HCT116 (cell line): ENCODE measurements at regions not wholly inside any gene's neighbourhood (a gene's known extent, or its start where the extent isn't known, plus 50 kb on each side); places are given as distances from the start of the nearest gene placed in this dataset.

Source experiments
- ATAC-seq: fragments of 200-7000 bp; cut with Tn5 transposase; 2 replicates; pipeline ENCODE4 v1.9.1; 2020; ENCODE audit warnings: mild to moderate bottlenecking, moderate library complexity
- BruUV-seq: library from RNA; stranded (reverse); fragments of 400-500 nt; replicated peaks from 2 replicates; lab custom pipeline; 2021; lab: Mats Ljungman, UMichigan
- CTCF ChIA-PET: fragments of 300-600 bp; sonication (Branson Sonifier 250); formaldehyde crosslinking; loops from one replicate; lab custom pipeline; 2021; ENCODE audit warnings: antibody characterized with exemption; lab: Charles Lee
- POLR2A ChIA-PET: fragments of 300-600, 350-600 bp; sonication (Branson Sonifier 250); formaldehyde crosslinking; loops from one replicate; lab custom pipeline; 2021; ENCODE audit warnings: antibody characterized with exemption; lab: Charles Lee
- RAD21 ChIA-PET, 2 experiments: fragments of 300-600 bp; sonication (Branson Sonifier 250); formaldehyde crosslinking; loops; one replicate each; lab custom pipeline; 2023; ENCODE audit warnings: low total read pairs in 2 of 2; ENCODE audit not compliant: uncharacterized antibody in 2 of 2, unreplicated experiment in 2 of 2, low non-redundant PET in 1 of 2; lab: Charles Lee
- DNase-seq: peaks from one replicate; pipeline ENCODE4 v3.0.0-alpha.2; 2010; ENCODE audit warnings: low read depth, low spot score
- H2AFZ ChIP-seq: fragments of 200-600 bp; shearing (Covaris generic), sonication (generic); 2 replicates; pipeline ENCODE4 v1.6.1; 2017; ENCODE audit warnings: low read depth, mixed run types, mixed read lengths, antibody characterized with exemption, low read length; ENCODE audit not compliant: poor library complexity, severe bottlenecking
- H3K27ac ChIP-seq: 2 replicates; pipeline ENCODE4 v1.5.1; 2012; ENCODE audit warnings: low read depth, low read length
- H3K27me3 ChIP-seq: fragments of 200-600 bp; sonication (generic); 2 replicates; pipeline ENCODE4 v1.6.1; 2016; ENCODE audit warnings: mixed run types, low read length, mixed read lengths; ENCODE audit not compliant: insufficient read depth
- H3K36me3 ChIP-seq, 2 experiments: fragments of 200-500 bp in 1 of 2; fragments of 200-600 bp in 1 of 2; sonication (Bioruptor generic) in 1 of 2; sonication (generic) in 1 of 2; 2 replicates each; pipeline versions ENCODE4 v1.5.1 to v1.6.1; 2014 to 2016; ENCODE audit warnings: low read length in 2 of 2, inconsistent platforms in 1 of 2, mixed read lengths in 1 of 2, mixed run types in 1 of 2; ENCODE audit not compliant: insufficient read depth in 2 of 2, control insufficient read depth in 1 of 2
- H3K4me1 ChIP-seq, 2 experiments: fragments of 200-600 bp in 1 of 2; sonication (generic) in 1 of 2; 2 replicates each; pipeline versions ENCODE4 v1.5.1 to v1.6.1; 2012 to 2017; ENCODE audit warnings: low read length in 2 of 2, inconsistent platforms in 1 of 2, mild to moderate bottlenecking in 1 of 2, mixed read lengths in 1 of 2, mixed run types in 1 of 2, moderate library complexity in 1 of 2; ENCODE audit not compliant: insufficient read depth in 2 of 2, control insufficient read depth in 1 of 2
- H3K4me2 ChIP-seq: fragments of 200-600 bp; sonication (generic); 2 replicates; pipeline ENCODE4 v1.6.1; 2017; ENCODE audit warnings: mixed run types, low read length, mixed read lengths
- H3K4me3 ChIP-seq, 2 experiments: fragments of 200-600 bp in 1 of 2; sonication (generic) in 1 of 2; replicated peaks in 1 of 2; 2 replicates each; pipeline ENCODE4 v1.5.1; 2011 to 2016; ENCODE audit warnings: low read length in 2 of 2, control low read depth in 1 of 2, low read depth in 1 of 2, mild to moderate bottlenecking in 1 of 2, mixed read lengths in 1 of 2, mixed run types in 1 of 2
- H3K79me2 ChIP-seq: fragments of 200-600 bp; sonication (generic); 2 replicates; pipeline ENCODE4 v1.6.1; 2017; ENCODE audit warnings: mild to moderate bottlenecking, mixed run types, low read length, moderate library complexity, mixed read lengths; ENCODE audit not compliant: insufficient read depth
- H3K9ac ChIP-seq: fragments of 200-600 bp; sonication (generic); 2 replicates; pipeline ENCODE4 v1.6.1; 2016; ENCODE audit warnings: low read length, mixed read lengths
- H3K9me2 ChIP-seq: fragments of 200-600 bp; sonication (generic), shearing (Covaris generic); 2 replicates; pipeline ENCODE4 v1.6.1; 2017; ENCODE audit warnings: mixed run types, mild to moderate bottlenecking, moderate library complexity; ENCODE audit not compliant: insufficient read depth
- H3K9me3 ChIP-seq, 2 experiments: fragments of 200-500 bp in 1 of 2; fragments of 200-600 bp in 1 of 2; sonication (Bioruptor generic) in 1 of 2; sonication (generic) in 1 of 2; 2 replicates each; pipeline ENCODE4 v1.6.1; 2014 to 2017; ENCODE audit warnings: low read length in 2 of 2, mixed read lengths in 2 of 2, inconsistent platforms in 1 of 2, low read depth in 1 of 2, mild to moderate bottlenecking in 1 of 2, mixed run types in 1 of 2, moderate library complexity in 1 of 2; ENCODE audit not compliant: control insufficient read depth in 1 of 2, insufficient read depth in 1 of 2
- H4K20me1 ChIP-seq: fragments of 200-600 bp; sonication (generic), shearing (Covaris generic); 2 replicates; pipeline ENCODE4 v1.6.1; 2017; ENCODE audit warnings: mixed run types, mild to moderate bottlenecking, moderate library complexity; ENCODE audit not compliant: insufficient read depth
- CEBPB ChIP-seq: IDR thresholded peaks from 2 replicates; pipeline ENCODE4 v1.6.1; 2012; ENCODE audit warnings: low read depth
- EGR1 ChIP-seq: IDR thresholded peaks from 2 replicates; pipeline ENCODE4 v1.6.1; 2012; ENCODE audit warnings: low read depth
- JUND ChIP-seq: IDR thresholded peaks from 2 replicates; pipeline ENCODE4 v1.6.1; 2012
- POLR2AphosphoS5 ChIP-seq: IDR thresholded peaks from 2 replicates; pipeline ENCODE4 v1.6.1; 2011; ENCODE audit warnings: mild to moderate bottlenecking, low read depth, low read length, moderate library complexity
- SIN3A ChIP-seq: IDR thresholded peaks from 2 replicates; pipeline ENCODE4 v1.6.1; 2012; ENCODE audit warnings: low read depth
- SP1 ChIP-seq: IDR thresholded peaks from 2 replicates; pipeline ENCODE4 v1.6.1; 2012; ENCODE audit warnings: low read depth
- TCF7L2 ChIP-seq: IDR thresholded peaks from 2 replicates; pipeline ENCODE4 v1.7.0; 2011; ENCODE audit warnings: borderline replicate concordance, inconsistent platforms; ENCODE audit not compliant: insufficient read depth, insufficient read length; ENCODE audit errors: extremely low read depth
- intact Hi-C: fragments of 100-400 bp; cut with micrococcal nuclease; formaldehyde crosslinking; loops from 2 replicates; pipeline ENCODE4 v1.10.0; 2022

- POLR2A ChIA-PET = no interaction called here
- intact Hi-C loops = no loop called here
Measured at GRCh38 chrX:8864161-8864560, 63.0 kb upstream of the FAM9A start.

GRCh38 chrX:8861908-8862307 lies 60.7 kb upstream of the FAM9A start:
- H3K36me3 ChIP-seq = no peaks in the 10 kb centered on the region

More at GRCh38 chrX:8864161-8864560, 63.0 kb upstream of the FAM9A start:
- H3K9me2 ChIP-seq = no peaks in the 10 kb centered on the region
- H3K79me2 ChIP-seq = no peaks in the 10 kb centered on the region
- ChIA-PET RAD21 (no interaction called here), CTCF (no interaction called here)
- no peak for ATAC-seq
- DNase-seq = no peak
- no peaks in the 10 kb centered on the region for H3K36me3 ChIP-seq
- H3K4me3 ChIP-seq = no peak overlapping the region
- no peak overlapping the region for H2AFZ ChIP-seq
- H3K9ac ChIP-seq = no peak overlapping the region
- H4K20me1 ChIP-seq = no peaks in the 10 kb centered on the region
- H3K4me2 ChIP-seq = no peak overlapping the region
- no peaks in the 10 kb centered on the region for H3K9me3 ChIP-seq
- no peaks in the 10 kb centered on the region for H3K27me3 ChIP-seq
- TF ChIP-seq JUND (no peak), TCF7L2 (no peak), EGR1 (no peak)
- no TSS peak for BruUV-seq
- no peaks in the 10 kb centered on the region for H3K4me1 ChIP-seq
- H3K27ac ChIP-seq = no peak overlapping the region

More at GRCh38 chrX:8861908-8862307, 60.7 kb upstream of the FAM9A start:
- Histone ChIP-seq H3K4me2 (no peak overlapping the region), H3K27me3 (no peaks in the 10 kb centered on the region), H3K27ac (no peak overlapping the region), H3K9ac (no peak overlapping the region), H2AFZ (no peak overlapping the region), H3K79me2 (no peaks in the 10 kb centered on the region), H3K4me3 (no peak overlapping the region), H3K4me1 (no peaks in the 10 kb centered on the region), H4K20me1 (no peaks in the 10 kb centered on the region), H3K9me2 (no peaks in the 10 kb centered on the region), H3K9me3 (no peaks in the 10 kb centered on the region)
- DNase-seq (no peak), ATAC-seq (no peak)
- no TSS peak for BruUV-seq
- TF ChIP-seq JUND (no peak), POLR2AphosphoS5 (no peak), SP1 (no peak), SIN3A (no peak), CEBPB (no peak)
- intact Hi-C loops = no loop called here
- POLR2A ChIA-PET = no interaction called here
- CTCF ChIA-PET = no interaction called here
- RAD21 ChIA-PET = no interaction called here
